OCI-LY7 (cell line): ENCODE measurements at regions not wholly inside any gene's neighbourhood (a gene's known extent, or its start where the extent isn't known, plus 50 kb on each side); places are given as distances from the start of the nearest gene placed in this dataset.

ENCODE experiments used
- CTCF ChIP-seq: fragments of 200-600 bp; sonication (generic); conservative IDR thresholded peaks from 2 replicates; pipeline ENCODE4 v1.5.1; 2014; ENCODE audit warnings: mild to moderate bottlenecking, antibody characterized with exemption, low read length, moderate library complexity, mixed read lengths
- EZH2phosphoT487 ChIP-seq: fragments of 200-600 bp; sonication (generic); IDR thresholded peaks from 2 replicates; pipeline ENCODE4 v1.6.1; 2018; ENCODE audit warnings: low read depth, borderline replicate concordance, mild to moderate bottlenecking, mixed run types, antibody characterized with exemption, low read length, moderate library complexity, mixed read lengths

GRCh38 chr2:236823041-236823629 is 253.5 kb downstream of the ACKR3 start:
- no peak for TF ChIP-seq CTCF
- no peak for TF ChIP-seq EZH2phosphoT487
